IMR-90 (cell line): ENCODE measurements at regions not wholly inside any gene's neighbourhood (a gene's known extent, or its start where the extent isn't known, plus 50 kb on each side); places are given as distances from the start of the nearest gene placed in this dataset.

Source experiments
- ATAC-seq: fragments of 200-7000 bp; cut with Tn5 transposase; 2 replicates; pipeline ENCODE4 v1.9.1; 2020; ENCODE audit warnings: low read depth, mild to moderate bottlenecking, moderate library complexity
- BruUV-seq: library from RNA; stranded (reverse); fragments of 400-500 nt; replicated peaks from 2 replicates; lab custom pipeline; 2021; lab: Mats Ljungman, UMichigan
- CTCF ChIA-PET: fragments of 300-600 bp; formaldehyde crosslinking; extraction: SDS; loops from one replicate; lab custom pipeline; 2021; ENCODE audit warnings: antibody characterized with exemption; lab: Yijun Ruan, JAX
- POLR2A ChIA-PET: fragments of 300-600 bp; sonication (Branson Sonifier 250); formaldehyde crosslinking; loops from one replicate; lab custom pipeline; 2022; ENCODE audit warnings: antibody characterized with exemption; ENCODE audit not compliant: unreplicated experiment; lab: Charles Lee
- DNase-seq: peaks from one replicate; pipeline ENCODE4 v3.0.0; 2013
- H2AFZ ChIP-seq: replicated peaks from 2 replicates; pipeline ENCODE3; 2013; ENCODE audit warnings: low read length, mild to moderate bottlenecking; ENCODE audit not compliant: poor library complexity
- H2AK5ac ChIP-seq: 2 replicates; pipeline ENCODE4 v1.6.1; 2013; ENCODE audit warnings: low read depth, low read length, inconsistent platforms
- H2AK9ac ChIP-seq: replicated peaks from 2 replicates; pipeline ENCODE3; 2013; ENCODE audit warnings: mild to moderate bottlenecking, low read depth, low read length, moderate library complexity; ENCODE audit not compliant: poor library complexity
- H2BK120ac ChIP-seq: 2 replicates; pipeline ENCODE4 v1.6.1; 2013; ENCODE audit warnings: low read depth, low read length, inconsistent platforms
- H2BK15ac ChIP-seq: 3 replicates; pipeline ENCODE4 v1.6.1; 2013; ENCODE audit warnings: low read depth, low read length, inconsistent platforms
- H2BK20ac ChIP-seq: 2 replicates; pipeline ENCODE4 v1.6.1; 2013; ENCODE audit warnings: low read depth, mild to moderate bottlenecking, inconsistent platforms, low read length, moderate library complexity
- H2BK5ac ChIP-seq: 2 replicates; pipeline ENCODE4 v1.6.1; 2013; ENCODE audit warnings: mild to moderate bottlenecking, low read depth, low read length, inconsistent platforms; ENCODE audit not compliant: poor library complexity, severe bottlenecking
- H3K14ac ChIP-seq: replicated peaks from 2 replicates; pipeline ENCODE4 v1.6.1; 2013; ENCODE audit warnings: low read depth, low read length, inconsistent platforms
- H3K18ac ChIP-seq: 2 replicates; pipeline ENCODE4 v1.6.1; 2013; ENCODE audit warnings: low read depth, low read length, control low read depth
- H3K23ac ChIP-seq: 2 replicates; pipeline ENCODE4 v1.6.1; 2013; ENCODE audit warnings: low read depth, low read length, inconsistent platforms
- H3K27ac ChIP-seq: 2 replicates; pipeline ENCODE4 v1.5.1; 2013; ENCODE audit warnings: mild to moderate bottlenecking, control low read depth, low read length; ENCODE audit not compliant: insufficient read depth
- H3K27me3 ChIP-seq: 2 replicates; pipeline ENCODE4 v1.6.1; 2013; ENCODE audit warnings: low read length; ENCODE audit not compliant: control insufficient read depth, insufficient read depth
- H3K36me3 ChIP-seq: 2 replicates; pipeline ENCODE4 v1.6.1; 2013; ENCODE audit warnings: low read length, mixed read lengths; ENCODE audit not compliant: control insufficient read depth, insufficient read depth
- H3K4ac ChIP-seq: 2 replicates; pipeline ENCODE4 v1.6.1; 2013; ENCODE audit warnings: low read depth, low read length, inconsistent platforms
- H3K4me1 ChIP-seq: 2 replicates; pipeline ENCODE4 v1.6.1; 2013; ENCODE audit warnings: low read length, mixed read lengths; ENCODE audit not compliant: control insufficient read depth, insufficient read depth
- H3K4me2 ChIP-seq: 2 replicates; pipeline ENCODE4 v1.6.1; 2013; ENCODE audit warnings: low read depth, mild to moderate bottlenecking, control low read depth, low read length, moderate library complexity
- H3K4me3 ChIP-seq: 2 replicates; pipeline ENCODE4 v1.5.1; 2013; ENCODE audit warnings: low read depth, mild to moderate bottlenecking, control low read depth, low read length, moderate library complexity; ENCODE audit not compliant: insufficient read depth
- H3K56ac ChIP-seq: 2 replicates; pipeline ENCODE4 v1.6.1; 2013; ENCODE audit warnings: low read length, inconsistent platforms; ENCODE audit not compliant: insufficient read depth; ENCODE audit errors: extremely low read depth
- H3K79me1 ChIP-seq, 2 experiments: 2 replicates each; pipeline ENCODE4 v1.6.1; 2013; ENCODE audit warnings: low read length in 2 of 2, inconsistent platforms in 1 of 2, low read depth in 1 of 2
- H3K9ac ChIP-seq: 2 replicates; pipeline ENCODE4 v1.6.1; 2013; ENCODE audit warnings: low read depth, low read length, control low read depth
- H3K9me1 ChIP-seq: 2 replicates; pipeline ENCODE4 v1.6.1; 2013; ENCODE audit warnings: low read length, inconsistent platforms; ENCODE audit not compliant: insufficient read depth
- H3K9me3 ChIP-seq: 2 replicates; pipeline ENCODE4 v1.6.1; 2013; ENCODE audit warnings: low read length; ENCODE audit not compliant: control insufficient read depth, insufficient read depth
- H4K20me1 ChIP-seq: 2 replicates; pipeline ENCODE4 v1.6.1; 2013; ENCODE audit warnings: low read length, inconsistent platforms; ENCODE audit not compliant: insufficient read depth
- H4K5ac ChIP-seq: 2 replicates; pipeline ENCODE4 v1.6.1; 2013; ENCODE audit warnings: mild to moderate bottlenecking, low read depth, low read length, control low read depth
- H4K8ac ChIP-seq, 2 experiments: 2 replicates each; pipeline ENCODE4 v1.6.1; 2013; ENCODE audit warnings: low read depth in 2 of 2, low read length in 2 of 2, control low read depth in 1 of 2, inconsistent platforms in 1 of 2
- H4K91ac ChIP-seq: 2 replicates; pipeline ENCODE4 v1.6.1; 2013; ENCODE audit warnings: low read depth, low read length, inconsistent platforms; ENCODE audit not compliant: insufficient read depth
- BHLHE40 ChIP-seq: fragments of 150-350 bp; IDR thresholded peaks from 2 replicates; pipeline ENCODE4 v1.6.1; 2016; ENCODE audit warnings: mild to moderate bottlenecking, low read depth, low read length
- MAZ ChIP-seq: IDR thresholded peaks from 2 replicates; pipeline ENCODE4 v1.6.1; 2012; ENCODE audit warnings: low read depth, mild to moderate bottlenecking, low read length, improper control_type of control experiment, moderate library complexity, borderline replicate concordance
- NFE2L2 ChIP-seq: fragments of 150-350 bp; IDR thresholded peaks from 2 replicates; pipeline ENCODE4 v1.6.1; 2016; ENCODE audit warnings: low read depth, mild to moderate bottlenecking, low read length
- WGBS, 2 experiments: methylation state at CpG; one replicate each; pipeline versions ENCODE4 v1.1.5 to v1.1.7; 2013; ENCODE audit warnings: missing lambda C conversion rate in 2 of 2; ENCODE audit not compliant: insufficient read length in 1 of 2; ENCODE audit errors: extremely low coverage in 2 of 2; 5-methylcytosine and 5-hydroxymethylcytosine counted together
- dilution Hi-C: fragments of 300-500 bp; cut with HindIII; formaldehyde crosslinking; loops from one replicate; pipeline ENCODE4 v1.14.3; 2018; ENCODE audit warnings: low sequenced_read_pairs; ENCODE audit not compliant: unreplicated experiment
- in situ Hi-C: fragments of 300-500 bp; cut with MboI; formaldehyde crosslinking; loops from 3 replicates; pipeline ENCODE4 v1.14.3; 2019; ENCODE audit warnings: low sequenced_read_pairs, inconsistent platforms, mixed read lengths
- intact Hi-C: fragments of 100-400 bp; cut with micrococcal nuclease; formaldehyde crosslinking; loops from 2 replicates; pipeline ENCODE4 v1.10.0; 2022
- TF ChIP-seq, protein P1 (sequence below): fragments of 150-350 bp; IDR thresholded peaks from 2 replicates; pipeline ENCODE4 v1.6.1; 2017; ENCODE audit warnings: mild to moderate bottlenecking, antibody characterized with exemption, low read length, low read depth
- TF ChIP-seq, protein P2 (sequence below): fragments of 150-350 bp; IDR thresholded peaks from 2 replicates; pipeline ENCODE4 v1.6.1; 2016; ENCODE audit warnings: low read depth, mild to moderate bottlenecking, low read length, moderate library complexity, borderline replicate concordance

- H3K14ac ChIP-seq, result no peak overlapping the region
- H2AK9ac ChIP-seq, result no peak overlapping the region
- CTCF ChIA-PET, result no interaction called here
- no peaks in the 10 kb centered on the region for H3K36me3 ChIP-seq
- H3K4me2 ChIP-seq, result no peak overlapping the region
- no peaks in the 10 kb centered on the region for H3K27me3 ChIP-seq
- no peaks in the 10 kb centered on the region for H3K9me3 ChIP-seq
- H2BK120ac ChIP-seq, result no peak overlapping the region
- in situ Hi-C loops, result no loop called here
- DNase-seq, result no peak
- H3K23ac ChIP-seq, result no peak overlapping the region
- H3K18ac ChIP-seq, result no peak overlapping the region
- H3K4me3 ChIP-seq, result no peak overlapping the region
- H3K4me1 ChIP-seq, result no peaks in the 10 kb centered on the region
- H4K20me1 ChIP-seq, result no peaks in the 10 kb centered on the region
- H4K91ac ChIP-seq, result no peak overlapping the region
- no TSS peak for BruUV-seq
- no peak for ATAC-seq
- H3K4ac ChIP-seq, result no peak overlapping the region
- H3K9me1 ChIP-seq, result no peaks in the 10 kb centered on the region
- POLR2A ChIA-PET, result no interaction called here
- no peak overlapping the region for H4K8ac ChIP-seq
- no peak overlapping the region for H2BK15ac ChIP-seq
- H2BK5ac ChIP-seq, result no peak overlapping the region
- no peak overlapping the region for H3K56ac ChIP-seq
- TF ChIP-seq MAZ (no peak), BHLHE40 (no peak), NFE2L2 (no peak)
- TF ChIP-seq, protein P1, sequence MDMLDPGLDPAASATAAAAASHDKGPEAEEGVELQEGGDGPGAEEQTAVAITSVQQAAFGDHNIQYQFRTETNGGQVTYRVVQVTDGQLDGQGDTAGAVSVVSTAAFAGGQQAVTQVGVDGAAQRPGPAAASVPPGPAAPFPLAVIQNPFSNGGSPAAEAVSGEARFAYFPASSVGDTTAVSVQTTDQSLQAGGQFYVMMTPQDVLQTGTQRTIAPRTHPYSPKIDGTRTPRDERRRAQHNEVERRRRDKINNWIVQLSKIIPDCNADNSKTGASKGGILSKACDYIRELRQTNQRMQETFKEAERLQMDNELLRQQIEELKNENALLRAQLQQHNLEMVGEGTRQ, result no peak
- TF ChIP-seq, protein P2, sequence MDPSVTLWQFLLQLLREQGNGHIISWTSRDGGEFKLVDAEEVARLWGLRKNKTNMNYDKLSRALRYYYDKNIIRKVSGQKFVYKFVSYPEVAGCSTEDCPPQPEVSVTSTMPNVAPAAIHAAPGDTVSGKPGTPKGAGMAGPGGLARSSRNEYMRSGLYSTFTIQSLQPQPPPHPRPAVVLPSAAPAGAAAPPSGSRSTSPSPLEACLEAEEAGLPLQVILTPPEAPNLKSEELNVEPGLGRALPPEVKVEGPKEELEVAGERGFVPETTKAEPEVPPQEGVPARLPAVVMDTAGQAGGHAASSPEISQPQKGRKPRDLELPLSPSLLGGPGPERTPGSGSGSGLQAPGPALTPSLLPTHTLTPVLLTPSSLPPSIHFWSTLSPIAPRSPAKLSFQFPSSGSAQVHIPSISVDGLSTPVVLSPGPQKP, result no peak
- no peaks in the 10 kb centered on the region for H3K79me1 ChIP-seq
- intact Hi-C loops, result no loop called here
- WGBS, 2 experiments, result no CpG with 5 or more reads among the region's 2 CpGs
- no peak overlapping the region for H3K27ac ChIP-seq
- no peak overlapping the region for H2AFZ ChIP-seq
- H4K5ac ChIP-seq, result no peak overlapping the region
- dilution Hi-C loops, result no loop called here
- H2BK20ac ChIP-seq, result no peak overlapping the region
- H2AK5ac ChIP-seq, result no peak overlapping the region
- no peak overlapping the region for H3K9ac ChIP-seq
These were observed 132.3 kb downstream of the TINAG start for GRCh38 chr6:54440549-54440948.
